Liver (tissue), 3 donors: ENCODE measurements at regions not wholly inside any gene's neighbourhood (a gene's known extent, or its start where the extent isn't known, plus 50 kb on each side); places are given as distances from the start of the nearest gene placed in this dataset.

Source experiments
- JUND ChIP-seq, 2 donors: IDR thresholded peaks; 2 replicates each; pipeline ENCODE4 v1.6.1; 2016; ENCODE audit warnings: antibody characterized with exemption in 2 of 2
- RAD21 ChIP-seq, 2 donors: IDR thresholded peaks; 2 replicates each; pipeline ENCODE4 v1.6.1; 2016; ENCODE audit warnings: antibody characterized with exemption in 2 of 2, mild to moderate bottlenecking in 2 of 2
- SP1 ChIP-seq: IDR thresholded peaks from 2 replicates; pipeline ENCODE4 v1.6.1; 2018; ENCODE audit warnings: antibody characterized with exemption, mild to moderate bottlenecking
- TAF1 ChIP-seq: conservative IDR thresholded peaks from 2 replicates; pipeline ENCODE4 v1.6.1; 2016; ENCODE audit warnings: antibody characterized with exemption, mild to moderate bottlenecking
- TF ChIP-seq, protein P1 (sequence below): fragments of 150-350 bp; IDR thresholded peaks from 2 replicates; pipeline ENCODE4 v1.5.1; 2017; ENCODE audit warnings: improper control_type of control experiment, low read depth, low read length; ENCODE audit not compliant: missing input control
- TF ChIP-seq, protein P2 (sequence below): IDR thresholded peaks from 2 replicates; pipeline ENCODE4 v1.6.1; 2016; ENCODE audit warnings: antibody characterized with exemption
- TF ChIP-seq, protein P3 (sequence below): IDR thresholded peaks from 2 replicates; pipeline ENCODE4 v1.6.1; 2016; ENCODE audit warnings: antibody characterized with exemption
- donor health status: healthy.
- donor health status: healthy.

- TF ChIP-seq, protein P1, sequence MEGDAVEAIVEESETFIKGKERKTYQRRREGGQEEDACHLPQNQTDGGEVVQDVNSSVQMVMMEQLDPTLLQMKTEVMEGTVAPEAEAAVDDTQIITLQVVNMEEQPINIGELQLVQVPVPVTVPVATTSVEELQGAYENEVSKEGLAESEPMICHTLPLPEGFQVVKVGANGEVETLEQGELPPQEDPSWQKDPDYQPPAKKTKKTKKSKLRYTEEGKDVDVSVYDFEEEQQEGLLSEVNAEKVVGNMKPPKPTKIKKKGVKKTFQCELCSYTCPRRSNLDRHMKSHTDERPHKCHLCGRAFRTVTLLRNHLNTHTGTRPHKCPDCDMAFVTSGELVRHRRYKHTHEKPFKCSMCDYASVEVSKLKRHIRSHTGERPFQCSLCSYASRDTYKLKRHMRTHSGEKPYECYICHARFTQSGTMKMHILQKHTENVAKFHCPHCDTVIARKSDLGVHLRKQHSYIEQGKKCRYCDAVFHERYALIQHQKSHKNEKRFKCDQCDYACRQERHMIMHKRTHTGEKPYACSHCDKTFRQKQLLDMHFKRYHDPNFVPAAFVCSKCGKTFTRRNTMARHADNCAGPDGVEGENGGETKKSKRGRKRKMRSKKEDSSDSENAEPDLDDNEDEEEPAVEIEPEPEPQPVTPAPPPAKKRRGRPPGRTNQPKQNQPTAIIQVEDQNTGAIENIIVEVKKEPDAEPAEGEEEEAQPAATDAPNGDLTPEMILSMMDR = no peak
- TF ChIP-seq, protein P2, sequence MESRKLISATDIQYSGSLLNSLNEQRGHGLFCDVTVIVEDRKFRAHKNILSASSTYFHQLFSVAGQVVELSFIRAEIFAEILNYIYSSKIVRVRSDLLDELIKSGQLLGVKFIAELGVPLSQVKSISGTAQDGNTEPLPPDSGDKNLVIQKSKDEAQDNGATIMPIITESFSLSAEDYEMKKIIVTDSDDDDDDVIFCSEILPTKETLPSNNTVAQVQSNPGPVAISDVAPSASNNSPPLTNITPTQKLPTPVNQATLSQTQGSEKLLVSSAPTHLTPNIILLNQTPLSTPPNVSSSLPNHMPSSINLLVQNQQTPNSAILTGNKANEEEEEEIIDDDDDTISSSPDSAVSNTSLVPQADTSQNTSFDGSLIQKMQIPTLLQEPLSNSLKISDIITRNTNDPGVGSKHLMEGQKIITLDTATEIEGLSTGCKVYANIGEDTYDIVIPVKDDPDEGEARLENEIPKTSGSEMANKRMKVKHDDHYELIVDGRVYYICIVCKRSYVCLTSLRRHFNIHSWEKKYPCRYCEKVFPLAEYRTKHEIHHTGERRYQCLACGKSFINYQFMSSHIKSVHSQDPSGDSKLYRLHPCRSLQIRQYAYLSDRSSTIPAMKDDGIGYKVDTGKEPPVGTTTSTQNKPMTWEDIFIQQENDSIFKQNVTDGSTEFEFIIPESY = no peak
- no peak for TF ChIP-seq JUND (IDR thresholded peaks at IDR 0.05)
- no peak for TF ChIP-seq SP1
- TF ChIP-seq RAD21 (IDR thresholded peaks at IDR 0.05) = no peak
- no peak for TF ChIP-seq TAF1
- TF ChIP-seq, protein P3, sequence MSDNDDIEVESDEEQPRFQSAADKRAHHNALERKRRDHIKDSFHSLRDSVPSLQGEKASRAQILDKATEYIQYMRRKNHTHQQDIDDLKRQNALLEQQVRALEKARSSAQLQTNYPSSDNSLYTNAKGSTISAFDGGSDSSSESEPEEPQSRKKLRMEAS = no peak
These were observed 347.9 kb downstream of the LTN1 start for GRCh38 chr21:28644762-28645161.
